ENCODE measurements at regions not wholly inside any gene's neighbourhood (a gene's known extent, or its start where the extent isn't known, plus 50 kb on each side); places are given as distances from the start of the nearest gene placed in this dataset.

DNA sequence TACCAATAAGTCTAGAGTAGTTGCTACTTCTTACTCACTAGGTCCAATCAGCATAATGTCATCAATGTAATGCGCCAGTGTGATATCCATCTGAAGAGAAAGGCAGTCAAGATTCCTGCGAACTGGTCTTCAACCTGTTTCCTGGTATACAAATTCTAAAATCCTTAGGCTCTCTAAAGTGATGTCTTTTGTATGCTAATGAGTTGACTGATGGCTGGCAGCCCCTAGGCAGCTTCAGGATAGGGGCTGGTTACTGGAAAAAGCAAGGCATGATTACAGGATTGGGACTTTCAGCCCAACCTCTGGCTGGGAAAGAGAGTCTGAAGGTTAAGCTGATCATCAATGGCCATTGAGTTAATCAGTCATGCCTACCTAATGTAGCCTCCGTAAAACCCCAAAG lies 250.2 kb upstream of the PTER start:
- TF ChIP-seq, protein P1, sequence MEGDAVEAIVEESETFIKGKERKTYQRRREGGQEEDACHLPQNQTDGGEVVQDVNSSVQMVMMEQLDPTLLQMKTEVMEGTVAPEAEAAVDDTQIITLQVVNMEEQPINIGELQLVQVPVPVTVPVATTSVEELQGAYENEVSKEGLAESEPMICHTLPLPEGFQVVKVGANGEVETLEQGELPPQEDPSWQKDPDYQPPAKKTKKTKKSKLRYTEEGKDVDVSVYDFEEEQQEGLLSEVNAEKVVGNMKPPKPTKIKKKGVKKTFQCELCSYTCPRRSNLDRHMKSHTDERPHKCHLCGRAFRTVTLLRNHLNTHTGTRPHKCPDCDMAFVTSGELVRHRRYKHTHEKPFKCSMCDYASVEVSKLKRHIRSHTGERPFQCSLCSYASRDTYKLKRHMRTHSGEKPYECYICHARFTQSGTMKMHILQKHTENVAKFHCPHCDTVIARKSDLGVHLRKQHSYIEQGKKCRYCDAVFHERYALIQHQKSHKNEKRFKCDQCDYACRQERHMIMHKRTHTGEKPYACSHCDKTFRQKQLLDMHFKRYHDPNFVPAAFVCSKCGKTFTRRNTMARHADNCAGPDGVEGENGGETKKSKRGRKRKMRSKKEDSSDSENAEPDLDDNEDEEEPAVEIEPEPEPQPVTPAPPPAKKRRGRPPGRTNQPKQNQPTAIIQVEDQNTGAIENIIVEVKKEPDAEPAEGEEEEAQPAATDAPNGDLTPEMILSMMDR (IDR thresholded peaks at IDR 0.05; ENCODE audit: low read length), result no peak
- no peak for TF ChIP-seq EZH2 (optimal IDR thresholded peaks at IDR 0.05; ENCODE audit: low read depth, low read length)
- TF ChIP-seq EZH2phosphoT487 (IDR thresholded peaks at IDR 0.05; ENCODE audit: low read length), result no peak
